Neuronal stem cell (in vitro differentiated cells): ENCODE measurements at regions not wholly inside any gene's neighbourhood (a gene's known extent, or its start where the extent isn't known, plus 50 kb on each side); places are given as distances from the start of the nearest gene placed in this dataset.

ENCODE experiments used
- DNase-seq: peaks from one replicate; pipeline ENCODE4 v3.0.0-alpha.2; 2013; ENCODE audit warnings: low spot score
- H2AFZ ChIP-seq: one replicate; pipeline ENCODE4 v1.6.1; 2013; ENCODE audit warnings: mild to moderate bottlenecking, low read length, inconsistent platforms
- H2AK5ac ChIP-seq: 2 replicates; pipeline ENCODE4 v1.6.1; 2013; ENCODE audit warnings: low read depth, mild to moderate bottlenecking, inconsistent platforms, low read length, moderate library complexity, mixed read lengths
- H2BK120ac ChIP-seq: 2 replicates; pipeline ENCODE4 v1.6.1; 2013; ENCODE audit warnings: low read depth, mild to moderate bottlenecking, inconsistent platforms, low read length, moderate library complexity, mixed read lengths
- H2BK12ac ChIP-seq: one replicate; pipeline ENCODE4 v1.6.1; 2013; ENCODE audit warnings: low read length, inconsistent platforms
- H2BK15ac ChIP-seq: 2 replicates; pipeline ENCODE4 v1.6.1; 2013; ENCODE audit warnings: mild to moderate bottlenecking, low read length, inconsistent platforms, mixed read lengths
- H2BK5ac ChIP-seq: one replicate; pipeline ENCODE4 v1.6.1; 2013; ENCODE audit warnings: inconsistent platforms, mild to moderate bottlenecking, low read length, moderate library complexity
- H3K14ac ChIP-seq: one replicate; pipeline ENCODE4 v1.6.1; 2013; ENCODE audit warnings: low read length, inconsistent platforms
- H3K18ac ChIP-seq: 2 replicates; pipeline ENCODE4 v1.6.1; 2013; ENCODE audit warnings: low read length, inconsistent platforms
- H3K23ac ChIP-seq: 2 replicates; pipeline ENCODE4 v1.6.1; 2013; ENCODE audit warnings: low read depth, mild to moderate bottlenecking, mixed read lengths, low read length, inconsistent platforms; ENCODE audit not compliant: poor library complexity
- H3K27ac ChIP-seq: replicated peaks from 3 replicates; pipeline ENCODE4 v1.5.1; 2013; ENCODE audit warnings: low read length, inconsistent platforms
- H3K27me3 ChIP-seq, 3 experiments: 2 replicates each; pipeline ENCODE4 v1.6.1; 2013; ENCODE audit warnings: low read length in 3 of 3, mild to moderate bottlenecking in 2 of 3, inconsistent platforms in 1 of 3, low read depth in 1 of 3, mixed read lengths in 1 of 3, moderate library complexity in 1 of 3; ENCODE audit not compliant: control insufficient read depth in 3 of 3, insufficient read depth in 3 of 3
- H3K36me3 ChIP-seq, 2 donors: replicated peaks in 1 of 2; 2 replicates each; pipeline ENCODE4 v1.6.1; 2013; ENCODE audit warnings: low read length in 2 of 2; ENCODE audit not compliant: control insufficient read depth in 2 of 2, insufficient read depth in 2 of 2
- H3K4ac ChIP-seq: 2 replicates; pipeline ENCODE4 v1.6.1; 2013; ENCODE audit warnings: inconsistent platforms, mild to moderate bottlenecking, low read length, moderate library complexity
- H3K4me1 ChIP-seq, 2 donors: 1 replicate in 1 of 2; 2 replicates in 1 of 2; pipeline ENCODE4 v1.6.1; 2013; ENCODE audit warnings: low read length in 2 of 2, low read depth in 1 of 2; ENCODE audit not compliant: control insufficient read depth in 2 of 2, insufficient read depth in 1 of 2
- H3K4me2 ChIP-seq: one replicate; pipeline ENCODE4 v1.6.1; 2013; ENCODE audit warnings: mild to moderate bottlenecking, low read length, inconsistent platforms; ENCODE audit not compliant: insufficient read depth, poor library complexity, severe bottlenecking
- H3K4me3 ChIP-seq, 2 donors: 2 replicates each; pipeline ENCODE4 v1.5.1; 2013; ENCODE audit warnings: low read length in 2 of 2, mild to moderate bottlenecking in 2 of 2, inconsistent platforms in 1 of 2, moderate library complexity in 1 of 2
- H3K79me1 ChIP-seq: one replicate; pipeline ENCODE4 v1.6.1; 2013; ENCODE audit warnings: low read depth, mild to moderate bottlenecking, inconsistent platforms, low read length, moderate library complexity
- H3K9ac ChIP-seq: one replicate; pipeline ENCODE4 v1.6.1; 2013; ENCODE audit warnings: mild to moderate bottlenecking, low read depth, low read length, inconsistent platforms; ENCODE audit not compliant: poor library complexity
- H3K9me3 ChIP-seq, 2 donors: replicated peaks in 1 of 2; 2 replicates each; pipeline versions ENCODE3 to v1.6.1; 2013; ENCODE audit warnings: low read length in 2 of 2, mild to moderate bottlenecking in 2 of 2, inconsistent platforms in 1 of 2, low read depth in 1 of 2, mixed read lengths in 1 of 2, moderate library complexity in 1 of 2; ENCODE audit not compliant: control insufficient read depth in 2 of 2, insufficient read depth in 1 of 2
- H4K8ac ChIP-seq: one replicate; pipeline ENCODE4 v1.6.1; 2013; ENCODE audit warnings: low read depth, mild to moderate bottlenecking, inconsistent platforms, low read length, moderate library complexity
- H4K91ac ChIP-seq: one replicate; pipeline ENCODE4 v1.6.1; 2013; ENCODE audit warnings: low read length, low read depth, mild to moderate bottlenecking, inconsistent platforms; ENCODE audit not compliant: poor library complexity
- WGBS, 2 donors: extraction: QIAGEN DNeasy Blood & Tissue Kit; methylation state at CpG; one replicate each; pipeline ENCODE4 v1.1.7; 2013; ENCODE audit warnings: missing lambda C conversion rate in 2 of 2, mixed read lengths in 1 of 2; ENCODE audit not compliant: insufficient read length in 2 of 2, insufficient replicate concordance in 1 of 2; ENCODE audit errors: extremely low coverage in 2 of 2; 5-methylcytosine and 5-hydroxymethylcytosine counted together

DNA sequence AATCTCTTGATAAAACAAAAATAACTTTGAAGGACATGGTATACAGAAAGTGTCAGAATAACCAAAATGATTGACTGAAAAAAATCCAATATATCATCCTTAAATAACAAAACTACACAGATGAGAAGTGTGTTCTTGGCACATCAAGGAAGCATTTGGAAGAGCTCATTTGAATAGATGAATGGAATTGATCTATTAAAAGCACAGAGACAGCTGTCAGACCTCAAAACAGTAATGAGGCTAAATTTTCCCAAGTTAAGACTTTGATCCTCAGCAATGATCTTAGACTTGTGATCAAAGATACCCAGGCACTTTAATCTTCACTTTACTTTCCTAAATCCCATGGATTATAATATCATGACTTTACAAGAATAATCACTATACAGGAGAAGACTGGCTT lies 395.4 kb upstream of the NFE2L3 start:
- H3K14ac ChIP-seq = no peak overlapping the region
- H3K79me1 ChIP-seq = no peaks in the 10 kb centered on the region
- no peak overlapping the region for H2BK12ac ChIP-seq
- H3K27me3 ChIP-seq = no peaks in the 10 kb centered on the region
- H3K9me3 ChIP-seq = no peaks in the 10 kb centered on the region
- H4K91ac ChIP-seq = no peak overlapping the region
- no peak overlapping the region for H2BK15ac ChIP-seq
- DNase-seq = no peak
- no peak overlapping the region for H3K27ac ChIP-seq
- H2AK5ac ChIP-seq = no peak overlapping the region
- no peak overlapping the region for H3K4me2 ChIP-seq
- H3K9ac ChIP-seq = no peak overlapping the region
- no peak overlapping the region for H3K4ac ChIP-seq
- H2BK5ac ChIP-seq = no peak overlapping the region
- H2AFZ ChIP-seq = no peak overlapping the region
- no peaks in the 10 kb centered on the region for H3K36me3 ChIP-seq
- no peak overlapping the region for H3K18ac ChIP-seq
- no peak overlapping the region for H3K23ac ChIP-seq
- H3K4me1 ChIP-seq = peaks cover 31 to 33% of the 10 kb centered on the region in 2 donors
- H2BK120ac ChIP-seq = no peak overlapping the region
- H3K4me3 ChIP-seq = no peak overlapping the region
- no peak overlapping the region for H4K8ac ChIP-seq

DNA sequence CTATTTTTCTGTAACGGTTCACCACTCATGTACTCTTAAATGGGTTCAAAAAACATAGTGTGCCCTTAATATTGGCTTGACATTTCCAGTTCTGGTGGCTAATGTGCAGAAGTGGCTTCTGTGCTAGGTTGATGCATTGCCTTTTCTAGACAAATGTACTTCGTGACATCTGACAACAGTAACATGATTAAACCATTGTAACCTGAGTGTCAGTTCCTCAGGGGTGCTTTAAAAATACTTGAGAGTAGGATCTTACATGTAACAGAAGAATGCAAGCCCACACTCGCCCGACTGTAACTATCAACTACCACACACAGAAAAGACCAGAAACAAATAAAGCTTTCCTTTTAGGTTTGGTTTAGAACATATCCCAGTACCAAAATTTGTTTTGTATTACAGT lies 393.4 kb upstream of the NFE2L3 start:
- no peak overlapping the region for H2BK5ac ChIP-seq
- no peak overlapping the region for H2AK5ac ChIP-seq
- H2BK12ac ChIP-seq = no peak overlapping the region
- H3K27ac ChIP-seq = no peak overlapping the region
- H2BK15ac ChIP-seq = no peak overlapping the region
- no peak overlapping the region for H3K23ac ChIP-seq
- H3K4me2 ChIP-seq = no peak overlapping the region
- no peaks in the 10 kb centered on the region for H3K36me3 ChIP-seq
- H3K4me3 ChIP-seq = no peak overlapping the region
- H3K27me3 ChIP-seq = no peaks in the 10 kb centered on the region
- no CpG with 5 or more reads among the region's 4 CpGs for WGBS, 2 donors
- H2AFZ ChIP-seq = no peak overlapping the region
- H3K4me1 ChIP-seq = peaks cover 19 to 20% of the 10 kb centered on the region in 2 donors
- no peak overlapping the region for H3K4ac ChIP-seq
- no peak overlapping the region for H3K9ac ChIP-seq
- H3K9me3 ChIP-seq = no peaks in the 10 kb centered on the region
- no peak overlapping the region for H3K18ac ChIP-seq
- no peak overlapping the region for H4K8ac ChIP-seq
- no peaks in the 10 kb centered on the region for H3K79me1 ChIP-seq
- H2BK120ac ChIP-seq = no peak overlapping the region
- no peak overlapping the region for H3K14ac ChIP-seq
- no peak overlapping the region for H4K91ac ChIP-seq
- DNase-seq = no peak

DNA sequence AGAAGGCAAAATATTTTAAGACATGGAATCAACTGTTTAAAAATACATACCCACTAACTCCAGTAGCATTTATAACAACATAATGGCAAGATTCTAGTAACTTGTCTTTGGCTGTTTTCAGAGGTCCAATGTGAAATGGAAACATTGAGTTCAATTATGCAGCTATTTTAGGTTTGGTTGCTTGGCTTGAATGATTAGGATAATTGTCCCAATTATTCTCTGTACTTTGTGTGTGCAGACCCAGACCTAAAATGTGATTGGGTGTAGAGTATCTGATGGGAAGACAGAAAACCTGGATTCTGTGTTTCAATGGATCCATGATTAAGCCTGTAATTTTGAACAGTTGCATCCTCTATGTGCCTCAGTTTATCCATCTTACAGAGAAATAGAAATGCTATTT lies 392.7 kb upstream of the NFE2L3 start:
- no peak overlapping the region for H3K4ac ChIP-seq
- H3K9ac ChIP-seq = no peak overlapping the region
- no peak overlapping the region for H3K4me2 ChIP-seq
- H3K36me3 ChIP-seq = no peaks in the 10 kb centered on the region
- H2BK15ac ChIP-seq = no peak overlapping the region
- peaks cover 12 to 13% of the 10 kb centered on the region in 2 donors for H3K4me1 ChIP-seq
- H3K18ac ChIP-seq = no peak overlapping the region
- H3K79me1 ChIP-seq = no peaks in the 10 kb centered on the region
- no peak overlapping the region for H2BK5ac ChIP-seq
- H2BK120ac ChIP-seq = no peak overlapping the region
- no peak overlapping the region for H3K14ac ChIP-seq
- no peak overlapping the region for H2BK12ac ChIP-seq
- DNase-seq = no peak
- H2AFZ ChIP-seq = no peak overlapping the region
- H2AK5ac ChIP-seq = no peak overlapping the region
- peak overlapping the region; percentile 71 for H3K27ac ChIP-seq
- H3K23ac ChIP-seq = no peak overlapping the region
- H4K8ac ChIP-seq = no peak overlapping the region
- no peaks in the 10 kb centered on the region for H3K9me3 ChIP-seq
- no peaks in the 10 kb centered on the region for H3K27me3 ChIP-seq
- no peak overlapping the region for H3K4me3 ChIP-seq
- no peak overlapping the region for H4K91ac ChIP-seq

DNA sequence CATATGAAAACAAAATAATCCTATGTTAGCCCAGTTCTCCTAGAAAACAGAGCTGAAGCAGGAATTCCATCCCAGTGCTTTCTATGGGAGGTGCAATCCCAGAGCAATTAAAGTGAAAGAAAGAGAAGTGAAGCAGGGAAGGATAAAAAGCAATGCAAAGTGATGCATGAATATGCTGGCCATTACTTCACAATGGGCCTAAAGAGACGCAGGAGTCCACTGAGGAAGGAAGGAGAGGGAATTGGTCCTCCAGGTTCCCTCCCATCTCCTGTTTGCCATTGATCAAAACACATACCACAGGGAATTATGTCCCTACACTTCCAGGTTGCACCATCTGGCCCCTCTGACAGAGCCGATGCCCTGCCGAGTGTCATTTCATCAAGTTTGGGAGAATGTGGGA lies 392.2 kb upstream of the NFE2L3 start:
- peaks cover 7 to 9% of the 10 kb centered on the region in 2 donors for H3K4me1 ChIP-seq
- no peak overlapping the region for H2BK5ac ChIP-seq
- DNase-seq = peak; percentile 14
- H2BK12ac ChIP-seq = no peak overlapping the region
- no peaks in the 10 kb centered on the region for H3K27me3 ChIP-seq
- no peak overlapping the region for H2BK15ac ChIP-seq
- no peaks in the 10 kb centered on the region for H3K36me3 ChIP-seq
- H4K8ac ChIP-seq = no peak overlapping the region
- peak overlapping the region; percentile 71 for H3K27ac ChIP-seq
- H3K14ac ChIP-seq = no peak overlapping the region
- no peak overlapping the region for H4K91ac ChIP-seq
- H3K9me3 ChIP-seq = no peaks in the 10 kb centered on the region
- no peak overlapping the region for H3K9ac ChIP-seq
- no peaks in the 10 kb centered on the region for H3K79me1 ChIP-seq
- no CpG with 5 or more reads among the region's 3 CpGs for whole genome bisulfite sequencing, 2 donors
- H3K18ac ChIP-seq = no peak overlapping the region
- no peak overlapping the region for H2BK120ac ChIP-seq
- no peak overlapping the region for H3K23ac ChIP-seq
- H3K4me3 ChIP-seq = no peak overlapping the region
- no peak overlapping the region for H2AK5ac ChIP-seq
- peak overlapping the region; percentile 15 for H2AFZ ChIP-seq
- H3K4me2 ChIP-seq = no peak overlapping the region
- no peak overlapping the region for H3K4ac ChIP-seq
